ENCODE measurements at regions not wholly inside any gene's neighbourhood (a gene's known extent, or its start where the extent isn't known, plus 50 kb on each side); places are given as distances from the start of the nearest gene placed in this dataset.

DNA sequence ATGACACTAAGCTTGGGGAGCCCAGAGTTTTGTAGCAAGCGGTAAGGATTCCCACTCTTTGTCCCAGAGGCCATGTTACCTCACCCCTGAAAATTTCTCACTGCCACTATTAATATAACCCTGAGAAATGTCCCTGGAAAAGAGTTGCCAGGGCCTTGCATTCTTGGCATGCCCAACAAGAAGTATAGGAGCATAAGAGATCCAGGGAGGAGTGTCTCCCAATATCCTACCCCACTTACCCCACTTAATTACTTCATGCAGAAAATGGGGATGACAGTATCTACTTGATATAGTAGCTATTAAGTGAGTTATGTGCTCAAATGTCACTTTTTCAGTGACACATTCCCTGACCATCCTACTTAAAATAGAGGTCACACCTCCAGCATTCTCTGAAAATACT lies 120.5 kb upstream of the C1GALT1C1 start:
- ChIA-PET CTCF (no interaction called here), POLR2A (no interaction called here)
- Mint-ChIP-seq H3K4me1 (peaks cover 34 to 45% (median 36%) of the 10 kb centered on the region in 3 donors), H3K27me3 (peaks cover 0 to 10% of the 10 kb centered on the region in 2 donors), H3K9me3 (no peaks in the 10 kb centered on the region), H3K4me3 (no peak overlapping the region), H3K27ac (peak overlapping the region in 1 of 2 donors; percentile 4), H3K36me3 (no peaks in the 10 kb centered on the region)
- H3K27me3 ChIP-seq (replicated peaks in 1 of 2; ENCODE audit: control insufficient read depth in 2 of 2, extremely low read depth in 1 of 2, insufficient read depth in 2 of 2, low read length in 1 of 2), result no peaks in the 10 kb centered on the region
- peaks cover 15 to 35% of the 10 kb centered on the region in 2 experiments for H3K4me1 ChIP-seq (ENCODE audit: control insufficient read depth in 1 of 2, extremely low read depth in 1 of 2, insufficient read depth in 2 of 2, low read length in 2 of 2)
- H3K36me3 ChIP-seq (ENCODE audit: control insufficient read depth in 2 of 2, extremely low read depth in 1 of 2, insufficient read depth in 1 of 2, low read length in 1 of 2), result no peaks in the 10 kb centered on the region
- WGBS (ENCODE audit: insufficient coverage), result no CpG with 5 or more reads among the region's 1 CpG
- no peak for DNase-seq
- no peak overlapping the region for H3K27ac ChIP-seq (ENCODE audit: low read length)
- no peak for ATAC-seq (replicated peaks in 1 of 4)
- H3K9me3 ChIP-seq, result no peaks in the 10 kb centered on the region
- H3K4me3 ChIP-seq (ENCODE audit: control insufficient read depth in 1 of 2, extremely low read depth in 1 of 2, low read length in 1 of 2), result no peak overlapping the region

DNA sequence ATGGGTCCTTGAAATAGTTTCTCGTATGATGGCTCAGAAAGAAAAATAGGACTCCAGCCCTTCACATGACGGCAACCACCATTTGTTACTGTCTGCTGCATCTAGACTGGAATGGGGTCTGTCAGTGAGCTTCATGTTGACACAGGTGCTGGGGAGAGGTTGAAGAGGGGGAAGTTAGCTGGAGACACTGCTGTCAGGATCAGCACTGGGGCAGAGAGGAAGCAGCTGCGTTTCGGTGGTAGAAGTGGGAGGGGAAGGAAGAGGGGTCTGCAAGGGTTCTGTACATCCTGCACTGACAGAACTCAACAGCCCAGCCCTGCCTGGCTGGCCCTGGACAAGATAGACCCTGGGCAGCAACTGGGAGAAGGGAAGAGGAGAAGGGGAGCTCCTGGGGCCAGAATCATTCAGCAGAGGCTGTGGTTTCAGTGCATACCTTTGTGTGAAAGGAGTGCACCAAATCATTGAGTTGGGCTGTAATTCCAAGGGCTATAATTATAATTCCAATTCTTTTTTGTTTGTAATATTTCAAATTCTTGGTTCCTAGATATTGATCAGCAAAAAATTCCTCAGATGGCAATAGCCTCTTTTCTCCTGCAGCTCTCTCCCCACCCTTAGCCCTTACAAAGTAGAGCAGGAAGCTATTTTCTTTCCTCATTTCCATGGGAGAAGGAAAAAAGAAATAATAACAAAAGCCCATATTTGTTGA lies 119.4 kb upstream of the C1GALT1C1 start:
- peaks cover 15 to 24% of the 10 kb centered on the region in 2 experiments for H3K4me1 ChIP-seq (ENCODE audit: control insufficient read depth in 1 of 2, extremely low read depth in 1 of 2, insufficient read depth in 2 of 2, low read length in 2 of 2)
- Mint-ChIP-seq H3K36me3 (no peaks in the 10 kb centered on the region), H3K27ac (peak overlapping the region in 1 of 2 donors; percentile 70), H3K4me1 (peaks cover 24 to 34% (median 25%) of the 10 kb centered on the region in 3 donors), H3K4me3 (peak overlapping the region in 1 of 3 donors; percentile 21), H3K27me3 (peaks cover 0 to 19% of the 10 kb centered on the region in 2 donors), H3K9me3 (peaks cover 0 to 4% (median 0%) of the 10 kb centered on the region in 3 donors)
- H3K27me3 ChIP-seq (replicated peaks in 1 of 2; ENCODE audit: control insufficient read depth in 2 of 2, extremely low read depth in 1 of 2, insufficient read depth in 2 of 2, low read length in 1 of 2), result no peaks in the 10 kb centered on the region
- no peaks in the 10 kb centered on the region for H3K36me3 ChIP-seq (ENCODE audit: control insufficient read depth in 2 of 2, extremely low read depth in 1 of 2, insufficient read depth in 1 of 2, low read length in 1 of 2)
- WGBS (ENCODE audit: insufficient coverage), result no CpG with 5 or more reads among the region's 4 CpGs
- H3K9me3 ChIP-seq, result no peaks in the 10 kb centered on the region
- peak in 1 of 35 experiments; percentile 22 for DNase-seq
- POLR2A ChIA-PET, result no interaction called here
- CTCF ChIA-PET, result no interaction called here
- H3K4me3 ChIP-seq (ENCODE audit: control insufficient read depth in 1 of 2, extremely low read depth in 1 of 2, low read length in 1 of 2), result no peak overlapping the region
- peak in 2 of 4 experiments; percentile 30 to 46 for ATAC-seq (replicated peaks in 1 of 4)
- H3K27ac ChIP-seq (ENCODE audit: low read length), result no peak overlapping the region

GRCh38 chrX:120746153-120746552 lies 116.3 kb upstream of the C1GALT1C1 start:
- H3K4me1 ChIP-seq (ENCODE audit: control insufficient read depth in 1 of 2, extremely low read depth in 1 of 2, insufficient read depth in 2 of 2, low read length in 2 of 2), result peaks cover 0 to 7% of the 10 kb centered on the region in 2 experiments
- Mint-ChIP-seq H3K4me3 (no peak overlapping the region), H3K36me3 (no peaks in the 10 kb centered on the region), H3K9me3 (peaks cover 0 to 4% (median 0%) of the 10 kb centered on the region in 3 donors), H3K4me1 (peaks cover 6 to 12% (median 8%) of the 10 kb centered on the region in 3 donors), H3K27ac (no peak overlapping the region), H3K27me3 (peaks cover 0 to 23% of the 10 kb centered on the region in 2 donors)
- POLR2A ChIA-PET, result no interaction called here
- H3K9me3 ChIP-seq, result no peaks in the 10 kb centered on the region
- no peak overlapping the region for H3K4me3 ChIP-seq (ENCODE audit: control insufficient read depth in 1 of 2, extremely low read depth in 1 of 2, low read length in 1 of 2)
- DNase-seq (no peak), ATAC-seq (replicated peaks in 1 of 4) (no peak)
- H3K27ac ChIP-seq (ENCODE audit: low read length), result no peak overlapping the region
- no peaks in the 10 kb centered on the region for H3K36me3 ChIP-seq (ENCODE audit: control insufficient read depth in 2 of 2, extremely low read depth in 1 of 2, insufficient read depth in 1 of 2, low read length in 1 of 2)
- CTCF ChIA-PET, result no interaction called here
- no CpG with 5 or more reads among the region's 2 CpGs for WGBS (ENCODE audit: insufficient coverage)
- no peaks in the 10 kb centered on the region for H3K27me3 ChIP-seq (replicated peaks in 1 of 2; ENCODE audit: control insufficient read depth in 2 of 2, extremely low read depth in 1 of 2, insufficient read depth in 2 of 2, low read length in 1 of 2)

DNA sequence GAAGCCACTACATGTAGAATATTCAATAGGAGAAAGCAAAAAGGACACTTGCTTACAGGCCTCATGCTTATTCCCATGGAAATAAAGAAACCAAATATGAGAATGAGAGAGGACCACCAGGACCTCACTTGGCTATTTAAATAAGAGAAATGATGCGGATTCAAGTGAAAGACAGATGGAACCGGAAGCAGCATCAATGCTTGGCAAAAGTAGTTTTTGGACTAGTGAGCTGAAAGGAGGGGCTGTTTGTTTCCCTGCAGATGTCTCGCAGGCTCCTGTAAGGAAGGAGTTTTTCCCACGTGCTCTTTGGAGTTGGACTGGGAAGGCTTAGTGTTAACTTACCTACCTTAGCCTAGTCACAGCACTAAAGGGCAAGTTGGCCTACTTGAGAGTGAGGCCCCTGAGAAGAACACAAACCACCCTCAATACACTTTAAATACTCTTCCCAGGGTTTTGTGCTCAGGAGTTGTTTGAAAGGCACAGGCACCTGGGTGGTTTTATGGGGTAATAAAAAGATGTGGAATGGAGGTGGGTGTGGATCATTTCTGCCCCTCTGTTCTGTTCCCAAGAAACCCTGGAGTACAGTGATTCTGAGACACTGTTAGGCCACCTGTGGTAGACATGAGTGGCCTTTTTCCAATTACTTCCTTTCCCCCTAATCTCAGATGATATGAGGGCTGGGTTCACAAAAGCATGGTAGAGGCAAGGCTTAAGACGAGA lies 113.3 kb upstream of the C1GALT1C1 start:
- Mint-ChIP-seq H3K36me3 (no peaks in the 10 kb centered on the region), H3K4me1 (no peaks in the 10 kb centered on the region), H3K4me3 (no peak overlapping the region), H3K9me3 (peaks cover 0 to 4% (median 0%) of the 10 kb centered on the region in 3 donors), H3K27ac (no peak overlapping the region), H3K27me3 (peaks cover 0 to 20% of the 10 kb centered on the region in 2 donors)
- Histone ChIP-seq H3K27me3 (replicated peaks in 1 of 2; ENCODE audit: control insufficient read depth in 2 of 2, extremely low read depth in 1 of 2, insufficient read depth in 2 of 2, low read length in 1 of 2) (no peaks in the 10 kb centered on the region), H3K27ac (ENCODE audit: low read length) (no peak overlapping the region), H3K9me3 (no peaks in the 10 kb centered on the region), H3K4me3 (ENCODE audit: control insufficient read depth in 1 of 2, extremely low read depth in 1 of 2, low read length in 1 of 2) (no peak overlapping the region), H3K4me1 (ENCODE audit: control insufficient read depth in 1 of 2, extremely low read depth in 1 of 2, insufficient read depth in 2 of 2, low read length in 2 of 2) (no peaks in the 10 kb centered on the region), H3K36me3 (ENCODE audit: control insufficient read depth in 2 of 2, extremely low read depth in 1 of 2, insufficient read depth in 1 of 2, low read length in 1 of 2) (no peaks in the 10 kb centered on the region)
- ATAC-seq (replicated peaks in 1 of 4) (no peak), DNase-seq (no peak)
- WGBS (ENCODE audit: insufficient coverage), result no CpG with 5 or more reads among the region's 5 CpGs
- CTCF ChIA-PET, result no interaction called here
- POLR2A ChIA-PET, result no interaction called here

DNA sequence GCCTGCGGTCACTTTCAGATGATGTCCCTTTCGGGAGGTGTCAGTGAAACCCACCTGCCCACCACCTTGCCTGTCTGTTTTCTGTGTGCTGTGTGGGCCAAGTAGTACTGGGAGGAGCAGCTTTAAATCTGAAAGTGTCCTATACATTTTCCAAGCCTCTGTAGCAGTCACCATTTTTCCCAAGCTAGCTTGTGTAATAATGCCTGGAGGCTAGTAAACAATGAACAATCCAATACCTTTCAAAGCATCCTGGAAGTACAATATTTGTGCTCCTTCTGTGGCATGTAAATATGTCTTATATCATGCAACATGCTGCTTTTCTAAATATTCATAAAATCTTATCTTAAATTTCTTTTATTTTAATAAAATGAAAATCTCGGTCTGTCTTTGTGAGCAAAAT lies 111.6 kb upstream of the C1GALT1C1 start:
- no peak for ATAC-seq (replicated peaks in 1 of 4)
- Mint-ChIP-seq H3K4me3 (no peak overlapping the region), H3K27me3 (peaks cover 0 to 25% of the 10 kb centered on the region in 2 donors), H3K4me1 (no peaks in the 10 kb centered on the region), H3K36me3 (no peaks in the 10 kb centered on the region), H3K9me3 (peaks cover 0 to 4% (median 0%) of the 10 kb centered on the region in 3 donors), H3K27ac (no peak overlapping the region)
- ChIA-PET CTCF (no interaction called here), POLR2A (no interaction called here)
- WGBS (ENCODE audit: insufficient coverage), result no CpG with 5 or more reads among the region's 3 CpGs
- DNase-seq, result no peak
- Histone ChIP-seq H3K4me1 (ENCODE audit: control insufficient read depth in 1 of 2, extremely low read depth in 1 of 2, insufficient read depth in 2 of 2, low read length in 2 of 2) (no peaks in the 10 kb centered on the region), H3K36me3 (ENCODE audit: control insufficient read depth in 2 of 2, extremely low read depth in 1 of 2, insufficient read depth in 1 of 2, low read length in 1 of 2) (no peaks in the 10 kb centered on the region), H3K27me3 (replicated peaks in 1 of 2; ENCODE audit: control insufficient read depth in 2 of 2, extremely low read depth in 1 of 2, insufficient read depth in 2 of 2, low read length in 1 of 2) (no peaks in the 10 kb centered on the region), H3K4me3 (ENCODE audit: control insufficient read depth in 1 of 2, extremely low read depth in 1 of 2, low read length in 1 of 2) (no peak overlapping the region), H3K9me3 (no peaks in the 10 kb centered on the region), H3K27ac (ENCODE audit: low read length) (no peak overlapping the region)

- POLR2A ChIA-PET, result no interaction called here
- WGBS (ENCODE audit: insufficient coverage), result 70% methylated on average over 1 of the region's 2 CpGs
- Histone ChIP-seq H3K9me3 (no peaks in the 10 kb centered on the region), H3K4me1 (ENCODE audit: control insufficient read depth in 1 of 2, extremely low read depth in 1 of 2, insufficient read depth in 2 of 2, low read length in 2 of 2) (no peaks in the 10 kb centered on the region), H3K27me3 (replicated peaks in 1 of 2; ENCODE audit: control insufficient read depth in 2 of 2, extremely low read depth in 1 of 2, insufficient read depth in 2 of 2, low read length in 1 of 2) (no peaks in the 10 kb centered on the region), H3K27ac (ENCODE audit: low read length) (no peak overlapping the region), H3K36me3 (ENCODE audit: control insufficient read depth in 2 of 2, extremely low read depth in 1 of 2, insufficient read depth in 1 of 2, low read length in 1 of 2) (no peaks in the 10 kb centered on the region), H3K4me3 (ENCODE audit: control insufficient read depth in 1 of 2, extremely low read depth in 1 of 2, low read length in 1 of 2) (no peak overlapping the region)
- no peaks in the 10 kb centered on the region for H3K36me3 Mint-ChIP-seq
- H3K4me3 Mint-ChIP-seq, result no peak overlapping the region
- CTCF ChIA-PET, result no interaction called here
- H3K27ac Mint-ChIP-seq, result no peak overlapping the region
- ATAC-seq (replicated peaks in 1 of 4) (no peak), DNase-seq (no peak)
- H3K4me1 Mint-ChIP-seq, result no peaks in the 10 kb centered on the region
- peaks cover 0 to 15% of the 10 kb centered on the region in 2 donors for H3K27me3 Mint-ChIP-seq
- peaks cover 0 to 1% (median 0%) of the 10 kb centered on the region in 3 donors for H3K9me3 Mint-ChIP-seq
Measured at GRCh38 chrX:120740072-120740471, 110.2 kb upstream of the C1GALT1C1 start.

All from T-cell (primary cell).